Activated CD4-positive, alpha-beta T cell treated with anti-CD3 and anti-CD28 coated beads for 48 hours (primary cell): ENCODE measurements at regions not wholly inside any gene's neighbourhood (a gene's known extent, or its start where the extent isn't known, plus 50 kb on each side); places are given as distances from the start of the nearest gene placed in this dataset.

Source experiments
- DNase-seq: peaks from one replicate; pipeline ENCODE4 v3.0.0-alpha.2; 2020

GRCh38 chr1:29901624-29902325 lies 665.5 kb downstream of the PTPRU start:
- DNase-seq: no peak

GRCh38 chr1:29900712-29901111 lies 664.4 kb downstream of the PTPRU start:
- DNase-seq: no peak

GRCh38 chr1:29900104-29900679 lies 663.9 kb downstream of the PTPRU start:
- DNase-seq: no peak

- no peak for DNase-seq
Observed at GRCh38 chr1:29896791-29897714, 660.7 kb downstream of the PTPRU start.

- DNase-seq: no peak
Observed at GRCh38 chr1:29896300-29896699, 660.0 kb downstream of the PTPRU start.

- DNase-seq: no peak
Observed at GRCh38 chr1:29895201-29895600, 658.9 kb downstream of the PTPRU start.

GRCh38 chr1:29894311-29894710 lies 658.0 kb downstream of the PTPRU start:
- DNase-seq: no peak

- DNase-seq: no peak
Observed at GRCh38 chr1:29893806-29894205, 657.5 kb downstream of the PTPRU start.

- DNase-seq: no peak
Observed at GRCh38 chr1:29893046-29893723, 656.9 kb downstream of the PTPRU start.

- no peak for DNase-seq
Observed at GRCh38 chr1:29892247-29892646, 655.9 kb downstream of the PTPRU start.

GRCh38 chr1:29890201-29890959 lies 654.1 kb downstream of the PTPRU start:
- no peak for DNase-seq

- DNase-seq: no peak
Observed at GRCh38 chr1:29889776-29890175, 653.5 kb downstream of the PTPRU start.

GRCh38 chr1:29884740-29885139 lies 648.4 kb downstream of the PTPRU start:
- no peak for DNase-seq

GRCh38 chr1:29883986-29884385 lies 647.7 kb downstream of the PTPRU start:
- no peak for DNase-seq

- no peak for DNase-seq
Observed at GRCh38 chr1:29883411-29883832, 647.1 kb downstream of the PTPRU start.

- no peak for DNase-seq
Observed at GRCh38 chr1:29880556-29880955, 644.2 kb downstream of the PTPRU start.

- DNase-seq: no peak
Observed at GRCh38 chr1:29879217-29879616, 642.9 kb downstream of the PTPRU start.

GRCh38 chr1:29878501-29878900 lies 642.2 kb downstream of the PTPRU start:
- DNase-seq: no peak

GRCh38 chr1:29876902-29877301 lies 640.6 kb downstream of the PTPRU start:
- DNase-seq: no peak

GRCh38 chr1:29876441-29876840 lies 640.1 kb downstream of the PTPRU start:
- DNase-seq: no peak

- no peak for DNase-seq
Observed at GRCh38 chr1:29875557-29876028, 639.3 kb downstream of the PTPRU start.

- DNase-seq: no peak
Observed at GRCh38 chr1:29870621-29871020, 634.3 kb downstream of the PTPRU start.
